CD14-positive monocyte (primary cell): ENCODE measurements at regions not wholly inside any gene's neighbourhood (a gene's known extent, or its start where the extent isn't known, plus 50 kb on each side); places are given as distances from the start of the nearest gene placed in this dataset.

Source experiments
- DNase-seq, 3 donors: peaks; one replicate each; pipeline ENCODE4 v3.0.0-alpha.2; 2011 to 2022
- H2AFZ ChIP-seq: 2 replicates; pipeline ENCODE4 v1.6.0; 2012; ENCODE audit warnings: mild to moderate bottlenecking, low read depth, low read length, inconsistent platforms; ENCODE audit not compliant: insufficient read depth, poor library complexity, severe bottlenecking
- H3K27ac ChIP-seq, 2 donors: 1 replicate in 1 of 2; 2 replicates in 1 of 2; pipeline ENCODE4 v1.5.1; 2012 to 2013; ENCODE audit warnings: low read length in 2 of 2, control low read depth in 1 of 2, inconsistent platforms in 1 of 2, low read depth in 1 of 2, mild to moderate bottlenecking in 1 of 2
- H3K27me3 ChIP-seq, 2 donors: one replicate each; pipeline versions ENCODE4 v1.6.0 to v1.6.1; 2011 to 2013; ENCODE audit warnings: low read length in 2 of 2; ENCODE audit not compliant: control insufficient read depth in 2 of 2, insufficient read depth in 2 of 2
- H3K36me3 ChIP-seq, 2 donors: replicated peaks in 1 of 2; 1 replicate in 1 of 2; 2 replicates in 1 of 2; pipeline versions ENCODE4 v1.5.1 to v1.6.1; 2012 to 2013; ENCODE audit warnings: low read length in 2 of 2, control low read depth in 1 of 2, inconsistent platforms in 1 of 2, mild to moderate bottlenecking in 1 of 2; ENCODE audit not compliant: insufficient read depth in 2 of 2, control insufficient read depth in 1 of 2
- H3K4me1 ChIP-seq, 2 donors: 1 replicate in 1 of 2; 2 replicates in 1 of 2; pipeline versions ENCODE4 v1.5.1 to v1.6.1; 2012 to 2013; ENCODE audit warnings: low read length in 2 of 2, control low read depth in 1 of 2, inconsistent platforms in 1 of 2, mild to moderate bottlenecking in 1 of 2, moderate library complexity in 1 of 2; ENCODE audit not compliant: insufficient read depth in 2 of 2, control insufficient read depth in 1 of 2
- H3K4me2 ChIP-seq: replicated peaks from 2 replicates; pipeline ENCODE3; 2012; ENCODE audit warnings: low read length, moderate library complexity, mild to moderate bottlenecking; ENCODE audit not compliant: poor library complexity, severe bottlenecking; ENCODE audit errors: extremely low read depth
- H3K4me3 ChIP-seq, 3 experiments: fragments of 200-600 bp in 1 of 3; sonication (generic) in 1 of 3; replicated peaks in 1 of 3; 1 replicate in 2 of 3; 2 replicates in 1 of 3; pipeline ENCODE4 v1.5.1; 2011 to 2013; ENCODE audit warnings: low read length in 3 of 3, mild to moderate bottlenecking in 3 of 3, control low read depth in 2 of 3, low read depth in 2 of 3, inconsistent platforms in 1 of 3, moderate library complexity in 1 of 3
- H3K79me2 ChIP-seq: 2 replicates; pipeline ENCODE4 v1.6.0; 2012; ENCODE audit warnings: mild to moderate bottlenecking, control low read depth, inconsistent platforms, low read length, moderate library complexity; ENCODE audit not compliant: insufficient read depth
- H3K9ac ChIP-seq: 2 replicates; pipeline ENCODE4 v1.6.0; 2017; ENCODE audit warnings: low read length, mild to moderate bottlenecking; ENCODE audit not compliant: insufficient read depth, poor library complexity, severe bottlenecking
- H3K9me3 ChIP-seq, 2 donors: replicated peaks in 1 of 2; 1 replicate in 1 of 2; 2 replicates in 1 of 2; pipeline versions ENCODE4 v1.5.1 to v1.6.1; 2012 to 2013; ENCODE audit warnings: low read length in 2 of 2, control low read depth in 1 of 2; ENCODE audit not compliant: control insufficient read depth in 1 of 2, insufficient read depth in 1 of 2
- H4K20me1 ChIP-seq: 2 replicates; pipeline ENCODE4 v1.6.0; 2012; ENCODE audit warnings: mild to moderate bottlenecking, low read length, control low read depth, moderate library complexity; ENCODE audit not compliant: insufficient read depth
- H3K27ac Mint-ChIP-seq, 7 donors: one replicate each; pipeline ENCODE4 v1.8.0; 2020; ENCODE audit warnings: mild to moderate bottlenecking in 7 of 7, mixed read lengths in 7 of 7, moderate library complexity in 6 of 7, inconsistent platforms in 2 of 7
- H3K27me3 Mint-ChIP-seq, 3 donors: one replicate each; pipeline ENCODE4 v1.8.0; 2021 to 2022; ENCODE audit warnings: low read depth in 3 of 3, mild to moderate bottlenecking in 3 of 3, mixed read lengths in 3 of 3, moderate library complexity in 3 of 3, inconsistent platforms in 1 of 3
- H3K36me3 Mint-ChIP-seq, 2 donors: one replicate each; pipeline ENCODE4 v1.8.0; 2020; ENCODE audit warnings: mixed read lengths in 2 of 2, inconsistent platforms in 1 of 2, mild to moderate bottlenecking in 1 of 2
- H3K4me1 Mint-ChIP-seq: one replicate; pipeline ENCODE4 v1.8.0; 2020; ENCODE audit warnings: mild to moderate bottlenecking, mixed read lengths
- H3K4me3 Mint-ChIP-seq, 2 donors: one replicate each; pipeline ENCODE4 v1.8.0; 2020; ENCODE audit warnings: mild to moderate bottlenecking in 2 of 2, mixed read lengths in 2 of 2, moderate library complexity in 1 of 2
- H3K9me3 Mint-ChIP-seq, 7 donors: one replicate each; pipeline ENCODE4 v1.8.0; 2020 to 2022; ENCODE audit warnings: mixed read lengths in 7 of 7, mild to moderate bottlenecking in 6 of 7, moderate library complexity in 6 of 7, inconsistent platforms in 2 of 7
- WGBS: methylation state at CpG from one replicate; pipeline ENCODE4 v1.1.5; 2013; ENCODE audit warnings: missing lambda C conversion rate; ENCODE audit not compliant: insufficient coverage; 5-methylcytosine and 5-hydroxymethylcytosine counted together
- intact Hi-C, 2 donors: fragments of 100-400 bp; cut with micrococcal nuclease; formaldehyde crosslinking; loops; one replicate each; pipeline versions ENCODE4 v1.15.0 to v1.15.1; 2023
- TF ChIP-seq, protein P1 (sequence below): fragments of 200-600 bp; IDR thresholded peaks from one replicate; pipeline ENCODE4 v1.8.0; 2022; ENCODE audit warnings: antibody characterized with exemption, mild to moderate bottlenecking

- H3K4me2 ChIP-seq = no peak overlapping the region
- H3K4me3 Mint-ChIP-seq = no peak overlapping the region
- H3K4me1 ChIP-seq = no peaks in the 10 kb centered on the region
- TF ChIP-seq, protein P1, sequence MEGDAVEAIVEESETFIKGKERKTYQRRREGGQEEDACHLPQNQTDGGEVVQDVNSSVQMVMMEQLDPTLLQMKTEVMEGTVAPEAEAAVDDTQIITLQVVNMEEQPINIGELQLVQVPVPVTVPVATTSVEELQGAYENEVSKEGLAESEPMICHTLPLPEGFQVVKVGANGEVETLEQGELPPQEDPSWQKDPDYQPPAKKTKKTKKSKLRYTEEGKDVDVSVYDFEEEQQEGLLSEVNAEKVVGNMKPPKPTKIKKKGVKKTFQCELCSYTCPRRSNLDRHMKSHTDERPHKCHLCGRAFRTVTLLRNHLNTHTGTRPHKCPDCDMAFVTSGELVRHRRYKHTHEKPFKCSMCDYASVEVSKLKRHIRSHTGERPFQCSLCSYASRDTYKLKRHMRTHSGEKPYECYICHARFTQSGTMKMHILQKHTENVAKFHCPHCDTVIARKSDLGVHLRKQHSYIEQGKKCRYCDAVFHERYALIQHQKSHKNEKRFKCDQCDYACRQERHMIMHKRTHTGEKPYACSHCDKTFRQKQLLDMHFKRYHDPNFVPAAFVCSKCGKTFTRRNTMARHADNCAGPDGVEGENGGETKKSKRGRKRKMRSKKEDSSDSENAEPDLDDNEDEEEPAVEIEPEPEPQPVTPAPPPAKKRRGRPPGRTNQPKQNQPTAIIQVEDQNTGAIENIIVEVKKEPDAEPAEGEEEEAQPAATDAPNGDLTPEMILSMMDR = no peak
- no peaks in the 10 kb centered on the region for H3K36me3 Mint-ChIP-seq
- H3K9me3 ChIP-seq = no peaks in the 10 kb centered on the region
- no peak overlapping the region for H3K4me3 ChIP-seq
- no peak overlapping the region for H3K9ac ChIP-seq
- H3K27me3 Mint-ChIP-seq = peaks cover 1 to 2% (median 2%) of the 10 kb centered on the region in 3 donors
- whole genome bisulfite sequencing = 79% methylated on average over 2 of the region's 3 CpGs
- H3K79me2 ChIP-seq = no peaks in the 10 kb centered on the region
- no peaks in the 10 kb centered on the region for H3K36me3 ChIP-seq
- no peak overlapping the region for H2AFZ ChIP-seq
- H3K27ac Mint-ChIP-seq = no peak overlapping the region
- H3K9me3 Mint-ChIP-seq = no peaks in the 10 kb centered on the region
- intact Hi-C loops = no loop called here
- H3K27ac ChIP-seq = no peak overlapping the region
- no peaks in the 10 kb centered on the region for H3K4me1 Mint-ChIP-seq
- no peak for DNase-seq
- no peaks in the 10 kb centered on the region for H4K20me1 ChIP-seq
- peaks cover 0 to 2% of the 10 kb centered on the region in 2 donors for H3K27me3 ChIP-seq
Measured at GRCh38 chr9:115207003-115207836, 89.3 kb upstream of the TNC start.

DNA sequence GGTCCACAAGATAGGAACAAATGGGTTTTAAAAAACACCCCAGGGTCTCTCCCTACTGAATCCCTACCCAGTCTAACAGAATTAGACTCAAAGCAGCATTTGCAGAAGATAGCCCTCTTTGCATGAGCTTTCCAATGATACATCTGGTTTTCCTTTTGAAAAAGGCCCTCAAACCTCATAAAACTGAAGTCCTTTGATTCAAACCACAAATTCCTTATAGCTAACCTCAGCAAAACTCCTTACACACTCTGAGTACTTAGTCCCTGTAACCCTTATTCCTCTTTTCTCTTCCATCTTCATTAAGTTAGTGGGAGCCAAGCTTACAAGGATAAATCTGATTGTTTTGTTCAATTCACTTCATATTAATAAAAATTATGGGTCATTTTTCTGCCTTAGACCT is 90.5 kb upstream of the TNC start:
- no peak overlapping the region for H3K9ac ChIP-seq
- Mint-ChIP-seq H3K36me3 (no peaks in the 10 kb centered on the region), H3K27me3 (peaks cover 0 to 2% (median 1%) of the 10 kb centered on the region in 3 donors), H3K27ac (no peak overlapping the region), H3K4me1 (no peaks in the 10 kb centered on the region), H3K4me3 (no peak overlapping the region), H3K9me3 (no peaks in the 10 kb centered on the region)
- no peaks in the 10 kb centered on the region for H3K4me1 ChIP-seq
- TF ChIP-seq, protein P1 = no peak
- no peaks in the 10 kb centered on the region for H3K9me3 ChIP-seq
- H3K36me3 ChIP-seq = no peaks in the 10 kb centered on the region
- H3K27me3 ChIP-seq = peaks cover 0 to 2% of the 10 kb centered on the region in 2 donors
- H3K27ac ChIP-seq = no peak overlapping the region
- intact Hi-C loops = no loop called here
- no peaks in the 10 kb centered on the region for H4K20me1 ChIP-seq
- H3K4me3 ChIP-seq = no peak overlapping the region
- no peaks in the 10 kb centered on the region for H3K79me2 ChIP-seq
- H3K4me2 ChIP-seq = no peak overlapping the region
- no peak for DNase-seq
- no peak overlapping the region for H2AFZ ChIP-seq
